HepG2 (cell line): ENCODE measurements at regions not wholly inside any gene's neighbourhood (a gene's known extent, or its start where the extent isn't known, plus 50 kb on each side); places are given as distances from the start of the nearest gene placed in this dataset.

Experiments
- ATAC-seq: fragments of 200-7000 bp; cut with Tn5 transposase; 3 replicates; pipeline ENCODE4 v1.9.1; 2020; ENCODE audit warnings: mild to moderate bottlenecking, moderate library complexity
- BruUV-seq: library from RNA; stranded (reverse); fragments of 400-500 nt; replicated peaks from 2 replicates; lab custom pipeline; 2021; lab: Mats Ljungman, UMichigan
- CTCF ChIA-PET: fragments of 300-600 bp; formaldehyde crosslinking; extraction: SDS; loops from one replicate; lab custom pipeline; 2021; ENCODE audit warnings: low total read pairs, inconsistent platforms, low intra/inter-chr PET ratio; lab: Yijun Ruan, JAX
- POLR2A ChIA-PET: fragments of 350-600 bp; sonication (Branson Sonifier 250); formaldehyde crosslinking; loops from one replicate; lab custom pipeline; 2020; ENCODE audit warnings: antibody characterized with exemption, inconsistent platforms; lab: Yijun Ruan, JAX
- DNase-seq: peaks from one replicate; pipeline ENCODE4 v3.0.0-alpha.2; 2015; ENCODE audit warnings: low spot score
- FAIRE-seq: peaks from 3 replicates; lab custom pipeline; 2011; peaks lifted over from hg19 to GRCh38; lab: Jason Lieb, UNC
- H2AFZ ChIP-seq: one replicate; pipeline ENCODE4 v1.6.1; 2011; ENCODE audit warnings: low read length, inconsistent platforms
- H3K27ac ChIP-seq: fragments of 300-600 bp; 3 replicates; pipeline ENCODE4 v1.8.0; 2011; ENCODE audit warnings: mixed run types, mild to moderate bottlenecking, mixed read lengths, low read length, inconsistent platforms; ENCODE audit not compliant: insufficient read depth; ENCODE audit errors: extremely low read length
- H3K27me3 ChIP-seq, 2 experiments: fragments of 200-600 bp in 1 of 2; 2 replicates in 1 of 2; 3 replicates in 1 of 2; pipeline versions ENCODE4 v1.6.0 to v1.8.0; 2011; ENCODE audit warnings: low read length in 2 of 2, mild to moderate bottlenecking in 2 of 2, moderate library complexity in 2 of 2, inconsistent platforms in 1 of 2; ENCODE audit not compliant: insufficient read depth in 2 of 2, control insufficient read depth in 1 of 2
- H3K36me3 ChIP-seq, 2 experiments: fragments of 200-600 bp in 1 of 2; replicated peaks in 1 of 2; 2 replicates in 1 of 2; 3 replicates in 1 of 2; pipeline versions ENCODE4 v1.5.1 to v1.8.0; 2011; ENCODE audit warnings: low read length in 2 of 2, inconsistent platforms in 1 of 2; ENCODE audit not compliant: insufficient read depth in 2 of 2, control insufficient read depth in 1 of 2
- H3K4me1 ChIP-seq: 2 replicates; pipeline ENCODE4 v1.5.1; 2012; ENCODE audit warnings: low read length, inconsistent platforms; ENCODE audit not compliant: insufficient read depth
- H3K4me2 ChIP-seq: 2 replicates; pipeline ENCODE4 v1.6.0; 2011; ENCODE audit warnings: low read depth, low read length, inconsistent platforms
- H3K4me3 ChIP-seq, 3 experiments: fragments of 200-600 bp in 1 of 3; sonication (generic), shearing (Covaris generic) in 1 of 3; replicated peaks in 1 of 3; 2 replicates each; pipeline ENCODE4 v1.5.1; 2011 to 2016; ENCODE audit warnings: low read length in 3 of 3, inconsistent platforms in 2 of 3, low read depth in 2 of 3, mild to moderate bottlenecking in 2 of 3, control low read depth in 1 of 3, mixed read lengths in 1 of 3; ENCODE audit not compliant: insufficient read depth in 1 of 3
- H3K79me2 ChIP-seq: one replicate; pipeline ENCODE4 v1.6.1; 2011; ENCODE audit warnings: low read length, inconsistent platforms; ENCODE audit not compliant: insufficient read depth
- H3K9ac ChIP-seq: 2 replicates; pipeline ENCODE4 v1.6.0; 2011; ENCODE audit warnings: mild to moderate bottlenecking, low read depth, low read length, inconsistent platforms; ENCODE audit not compliant: insufficient read depth
- H3K9me3 ChIP-seq: 2 replicates; pipeline ENCODE4 v1.5.1; 2012; ENCODE audit warnings: mild to moderate bottlenecking, low read length
- H4K20me1 ChIP-seq: 2 replicates; pipeline ENCODE4 v1.6.0; 2011; ENCODE audit warnings: inconsistent platforms, mild to moderate bottlenecking, low read length, moderate library complexity; ENCODE audit not compliant: insufficient read depth
- ATM ChIP-seq: fragments of 450-650 bp; IDR thresholded peaks from 2 replicates; pipeline ENCODE4 v1.7.1; 2017; ENCODE audit warnings: mild to moderate bottlenecking, borderline replicate concordance
- CHCHD3 ChIP-seq: sonication (generic); formaldehyde crosslinking; IDR thresholded peaks from 2 replicates; pipeline ENCODE4 v1.8.0; 2022; ENCODE audit warnings: mild to moderate bottlenecking, missing genetic modification reagents, moderate library complexity
- SPEN ChIP-seq: sonication (generic); formaldehyde crosslinking; IDR thresholded peaks from 2 replicates; pipeline ENCODE4 v1.5.1; 2020; ENCODE audit warnings: low read depth, mild to moderate bottlenecking, missing genetic modification reagents
- ZNF816 ChIP-seq: sonication (generic); formaldehyde crosslinking; IDR thresholded peaks from 2 replicates; pipeline ENCODE4 v1.8.0; 2022; ENCODE audit warnings: missing genetic modification reagents, mild to moderate bottlenecking, borderline replicate concordance
- WGBS: methylation state at CpG from one replicate; pipeline ENCODE4 v1.1.6; 2017; ENCODE audit warnings: low lambda C conversion rate; 5-methylcytosine and 5-hydroxymethylcytosine counted together
- in situ Hi-C: cut with HindIII; loops from 2 replicates; pipeline ENCODE4 v1.10.0; 2017; ENCODE audit warnings: low pct_unique_long_range_greater_than_20kb; ENCODE audit not compliant: extremely low pct_ligation_motif_present
- intact Hi-C: fragments of 100-400 bp; cut with micrococcal nuclease; formaldehyde crosslinking; loops from one replicate; pipeline ENCODE4 v1.10.0; 2022; ENCODE audit not compliant: unreplicated experiment
- TF ChIP-seq, protein P1 (sequence below), 2 experiments: fragments of 450-650 bp in 1 of 2; sonication (generic) in 1 of 2; formaldehyde crosslinking; IDR thresholded peaks; 2 replicates each; pipeline versions ENCODE4 v1.5.0 to v1.8.0; 2020 to 2022; ENCODE audit warnings: mild to moderate bottlenecking in 1 of 2, missing genetic modification reagents in 1 of 2
- TF ChIP-seq, protein P2 (sequence below): sonication (generic); formaldehyde crosslinking; IDR thresholded peaks from 2 replicates; pipeline ENCODE4 v1.5.0; 2020; ENCODE audit warnings: mild to moderate bottlenecking, missing genetic modification reagents, moderate library complexity

DNA sequence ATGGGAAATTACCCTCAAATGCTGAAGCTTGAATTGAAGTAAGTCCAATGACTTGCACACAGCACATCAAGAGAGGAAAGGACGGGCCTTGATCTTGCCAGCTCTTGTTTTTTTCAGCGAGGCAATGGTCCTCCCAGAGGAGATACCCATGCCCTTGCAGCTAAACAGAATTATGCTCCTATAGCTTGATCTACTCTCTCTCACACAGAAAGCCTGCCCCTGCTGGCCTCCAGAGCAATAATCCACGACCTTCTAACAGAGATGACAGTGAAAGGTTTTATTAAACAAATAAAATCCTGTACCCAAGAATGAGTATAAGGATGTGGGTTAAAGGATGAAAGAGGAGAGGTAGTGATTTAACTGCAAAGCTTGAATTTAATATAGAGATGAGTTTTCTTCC is 268.0 kb downstream of the ADRA2A start:
- ChIA-PET POLR2A (no interaction called here), CTCF (no interaction called here)
- Histone ChIP-seq H3K27ac (no peak overlapping the region), H2AFZ (no peak overlapping the region), H3K4me1 (no peaks in the 10 kb centered on the region), H3K79me2 (no peaks in the 10 kb centered on the region), H3K36me3 (no peaks in the 10 kb centered on the region), H4K20me1 (no peaks in the 10 kb centered on the region), H3K9me3 (peaks cover 16% of the 10 kb centered on the region; the same call in 1 of the 2 replicates), H3K9ac (no peak overlapping the region), H3K27me3 (no peaks in the 10 kb centered on the region), H3K4me2 (no peak overlapping the region), H3K4me3 (no peak overlapping the region)
- ATAC-seq: peak; percentile 73; the same call in 2 of the 3 replicates
- in situ Hi-C loops: no loop called here
- TF ChIP-seq, protein P1, sequence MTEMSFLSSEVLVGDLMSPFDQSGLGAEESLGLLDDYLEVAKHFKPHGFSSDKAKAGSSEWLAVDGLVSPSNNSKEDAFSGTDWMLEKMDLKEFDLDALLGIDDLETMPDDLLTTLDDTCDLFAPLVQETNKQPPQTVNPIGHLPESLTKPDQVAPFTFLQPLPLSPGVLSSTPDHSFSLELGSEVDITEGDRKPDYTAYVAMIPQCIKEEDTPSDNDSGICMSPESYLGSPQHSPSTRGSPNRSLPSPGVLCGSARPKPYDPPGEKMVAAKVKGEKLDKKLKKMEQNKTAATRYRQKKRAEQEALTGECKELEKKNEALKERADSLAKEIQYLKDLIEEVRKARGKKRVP (CRISPR knock-in tag; IDR thresholded peaks at IDR 0.05): no peak
- TF ChIP-seq, protein P2, sequence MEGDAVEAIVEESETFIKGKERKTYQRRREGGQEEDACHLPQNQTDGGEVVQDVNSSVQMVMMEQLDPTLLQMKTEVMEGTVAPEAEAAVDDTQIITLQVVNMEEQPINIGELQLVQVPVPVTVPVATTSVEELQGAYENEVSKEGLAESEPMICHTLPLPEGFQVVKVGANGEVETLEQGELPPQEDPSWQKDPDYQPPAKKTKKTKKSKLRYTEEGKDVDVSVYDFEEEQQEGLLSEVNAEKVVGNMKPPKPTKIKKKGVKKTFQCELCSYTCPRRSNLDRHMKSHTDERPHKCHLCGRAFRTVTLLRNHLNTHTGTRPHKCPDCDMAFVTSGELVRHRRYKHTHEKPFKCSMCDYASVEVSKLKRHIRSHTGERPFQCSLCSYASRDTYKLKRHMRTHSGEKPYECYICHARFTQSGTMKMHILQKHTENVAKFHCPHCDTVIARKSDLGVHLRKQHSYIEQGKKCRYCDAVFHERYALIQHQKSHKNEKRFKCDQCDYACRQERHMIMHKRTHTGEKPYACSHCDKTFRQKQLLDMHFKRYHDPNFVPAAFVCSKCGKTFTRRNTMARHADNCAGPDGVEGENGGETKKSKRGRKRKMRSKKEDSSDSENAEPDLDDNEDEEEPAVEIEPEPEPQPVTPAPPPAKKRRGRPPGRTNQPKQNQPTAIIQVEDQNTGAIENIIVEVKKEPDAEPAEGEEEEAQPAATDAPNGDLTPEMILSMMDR (CRISPR knock-in tag): 0 out of 2 replicates have a peak, but pooled peaks have one; percentile 3
- no peak for FAIRE-seq
- 0% methylated on average over 3 of the region's 3 CpGs for WGBS
- DNase-seq: no peak
- intact Hi-C loops: no loop called here
- no TSS peak for BruUV-seq

DNA sequence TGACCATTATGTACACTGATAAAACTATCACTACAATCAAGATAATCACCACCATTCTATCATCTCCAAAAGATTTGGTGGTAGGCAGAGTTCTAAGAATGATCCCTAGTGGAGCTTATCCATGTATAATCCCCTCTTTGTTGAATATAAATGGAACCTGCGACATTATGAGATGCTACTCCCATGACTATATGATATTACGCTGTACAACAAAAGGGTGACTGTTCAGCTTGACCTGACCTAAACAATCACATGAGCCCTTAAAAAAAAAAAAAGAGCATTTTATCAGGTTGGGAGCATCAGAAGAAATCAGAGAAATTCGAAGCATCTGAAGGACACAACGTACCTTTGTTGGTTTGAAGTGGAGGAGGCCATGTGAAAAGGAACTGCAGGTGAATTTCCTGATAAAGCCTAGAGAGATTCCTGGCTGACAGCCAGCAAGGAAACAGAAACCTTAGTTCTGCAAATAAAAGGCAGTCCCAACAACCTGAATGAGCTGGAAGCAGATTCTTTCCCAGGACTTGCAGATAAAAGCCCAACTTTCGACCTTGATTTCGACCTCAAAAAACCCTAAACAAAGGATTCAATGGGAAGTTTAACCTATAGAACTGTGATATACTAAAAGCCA is 270.7 kb downstream of the ADRA2A start:
- intact Hi-C loops: no loop called here
- Histone ChIP-seq H3K4me1 (no peaks in the 10 kb centered on the region), H3K27me3 (no peaks in the 10 kb centered on the region), H3K79me2 (no peaks in the 10 kb centered on the region), H3K4me2 (no peak overlapping the region), H3K27ac (no peak overlapping the region), H3K9me3 (peaks cover 4% of the 10 kb centered on the region; the same call in 1 of the 2 replicates), H3K4me3 (no peak overlapping the region), H3K36me3 (no peaks in the 10 kb centered on the region), H3K9ac (no peak overlapping the region), H4K20me1 (no peaks in the 10 kb centered on the region), H2AFZ (no peak overlapping the region)
- no TSS peak for BruUV-seq
- ChIA-PET CTCF (no interaction called here), POLR2A (no interaction called here)
- TF ChIP-seq CHCHD3 (no peak), ATM (no peak), ZNF816 (CRISPR knock-in tag) (no peak), SPEN (CRISPR knock-in tag) (no peak)
- WGBS: 11% methylated on average over 6 of the region's 6 CpGs
- in situ Hi-C loops: no loop called here
- ATAC-seq (no peak), DNase-seq (no peak), FAIRE-seq (no peak)
